ENCODE measurements at regions not wholly inside any gene's neighbourhood (a gene's known extent, or its start where the extent isn't known, plus 50 kb on each side); places are given as distances from the start of the nearest gene placed in this dataset.

- DNase-seq: no peak
These were observed 53.9 kb upstream of the GALNTL6 start for GRCh38 chr4:171759274-171759673.

- DNase-seq: no peak
These were observed 61.7 kb upstream of the GALNTL6 start for GRCh38 chr4:171751538-171751937.

GRCh38 chr4:171746418-171746817 is 66.8 kb upstream of the GALNTL6 start:
- no peak for DNase-seq

DNA sequence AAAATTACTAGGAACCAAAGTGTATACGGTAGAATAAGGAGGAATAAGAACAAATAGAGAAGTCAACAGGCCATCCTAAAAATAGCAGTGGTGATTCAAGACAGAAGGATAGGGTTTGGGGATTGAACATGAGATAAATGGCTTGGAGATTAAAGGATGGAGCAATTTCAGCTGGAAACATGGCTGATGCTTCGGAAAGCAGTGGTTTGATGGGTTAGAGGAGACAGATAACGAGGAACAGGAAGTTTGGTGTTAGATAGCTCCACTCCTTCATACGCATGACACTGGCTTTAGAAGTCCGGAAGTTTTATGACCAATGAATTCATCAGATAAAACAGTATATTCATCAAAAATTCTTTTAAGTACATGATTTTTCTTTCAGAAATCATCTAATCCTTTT is 70.8 kb upstream of the GALNTL6 start:
- DNase-seq: no peak

- no peak for DNase-seq
These were observed 86.0 kb upstream of the GALNTL6 start for GRCh38 chr4:171727185-171727584.

DNA sequence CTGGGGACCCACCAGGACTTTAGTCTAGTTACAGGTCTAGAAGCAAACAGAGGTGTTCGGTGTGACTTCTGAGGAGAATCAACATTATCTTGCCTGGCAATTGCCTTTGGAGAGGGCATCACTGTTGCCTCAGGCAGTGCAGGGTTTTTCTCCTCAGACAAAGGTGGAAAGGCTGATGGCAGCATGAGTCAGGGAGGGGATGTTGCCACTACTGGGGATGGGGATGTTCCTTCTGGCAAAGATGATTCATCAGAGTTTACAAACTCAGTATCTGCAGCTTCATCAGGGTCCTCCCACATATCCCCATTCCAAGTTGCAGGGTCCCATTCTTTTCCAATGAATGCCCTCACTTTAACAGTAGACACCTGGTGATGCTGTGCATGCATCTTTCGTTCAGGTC is 91.3 kb upstream of the GALNTL6 start:
- no peak for DNase-seq

- DNase-seq: no peak
These were observed 93.5 kb upstream of the GALNTL6 start for GRCh38 chr4:171719691-171720090.

GRCh38 chr4:171718665-171719064 is 94.5 kb upstream of the GALNTL6 start:
- no peak for DNase-seq

GRCh38 chr4:171718069-171718468 is 95.1 kb upstream of the GALNTL6 start:
- DNase-seq: no peak

- no peak for DNase-seq
These were observed 95.9 kb upstream of the GALNTL6 start for GRCh38 chr4:171717231-171717741.

DNA sequence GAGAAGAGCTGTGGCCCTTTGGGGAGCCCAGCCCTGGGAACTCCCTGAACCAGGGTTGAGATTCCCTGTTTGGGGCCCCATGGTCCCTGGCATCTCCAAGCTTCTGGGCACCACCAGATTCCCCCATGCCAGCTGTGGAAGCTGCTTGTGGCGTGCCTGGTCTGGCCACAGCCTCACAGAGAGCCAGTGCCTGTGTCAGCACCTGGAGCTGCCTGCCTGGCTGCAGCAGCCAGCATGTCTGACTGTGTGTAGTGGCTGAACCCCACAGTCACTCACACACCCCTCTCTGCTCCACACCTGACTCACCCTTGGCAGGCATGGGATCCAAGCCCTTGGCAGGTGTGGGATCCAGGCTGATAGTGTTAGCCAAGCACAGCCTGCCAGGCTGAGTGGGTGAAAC is 97.2 kb upstream of the GALNTL6 start:
- DNase-seq: no peak

DNA sequence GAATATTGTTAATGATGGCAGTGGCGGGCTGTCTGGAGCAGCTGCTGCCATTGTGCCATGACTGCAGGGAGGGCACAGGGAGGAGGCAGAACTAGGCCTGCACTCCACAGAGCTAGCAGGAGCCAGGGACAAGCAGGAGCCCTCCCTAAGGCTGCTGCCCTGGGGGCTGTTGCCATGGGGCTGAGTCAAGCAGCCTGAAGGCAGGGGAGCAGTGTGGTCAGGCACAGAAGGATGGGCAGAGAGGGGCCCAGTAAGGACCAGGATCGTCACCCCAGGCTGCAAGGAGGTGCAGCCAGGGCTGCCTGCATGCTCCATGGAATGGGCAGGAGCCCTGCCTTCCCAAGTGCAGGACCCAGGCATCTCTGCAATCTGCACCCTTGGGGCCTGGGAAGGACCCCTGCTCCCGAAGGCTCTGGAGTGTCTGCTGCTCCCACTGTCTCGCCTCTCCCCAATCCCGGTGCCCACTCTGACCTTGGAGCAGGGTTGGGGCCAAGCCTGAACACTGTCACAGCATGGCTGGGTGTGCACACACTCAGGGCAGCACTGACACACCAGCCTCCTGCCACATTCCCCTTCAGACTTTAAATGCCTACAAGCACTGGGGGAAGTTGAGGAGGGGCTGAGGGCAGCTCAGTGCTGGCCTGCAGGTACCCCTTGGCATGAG is 98.3 kb upstream of the GALNTL6 start:
- no peak for DNase-seq

GRCh38 chr4:171710743-171711142 is 102.5 kb upstream of the GALNTL6 start:
- no peak for DNase-seq

DNA sequence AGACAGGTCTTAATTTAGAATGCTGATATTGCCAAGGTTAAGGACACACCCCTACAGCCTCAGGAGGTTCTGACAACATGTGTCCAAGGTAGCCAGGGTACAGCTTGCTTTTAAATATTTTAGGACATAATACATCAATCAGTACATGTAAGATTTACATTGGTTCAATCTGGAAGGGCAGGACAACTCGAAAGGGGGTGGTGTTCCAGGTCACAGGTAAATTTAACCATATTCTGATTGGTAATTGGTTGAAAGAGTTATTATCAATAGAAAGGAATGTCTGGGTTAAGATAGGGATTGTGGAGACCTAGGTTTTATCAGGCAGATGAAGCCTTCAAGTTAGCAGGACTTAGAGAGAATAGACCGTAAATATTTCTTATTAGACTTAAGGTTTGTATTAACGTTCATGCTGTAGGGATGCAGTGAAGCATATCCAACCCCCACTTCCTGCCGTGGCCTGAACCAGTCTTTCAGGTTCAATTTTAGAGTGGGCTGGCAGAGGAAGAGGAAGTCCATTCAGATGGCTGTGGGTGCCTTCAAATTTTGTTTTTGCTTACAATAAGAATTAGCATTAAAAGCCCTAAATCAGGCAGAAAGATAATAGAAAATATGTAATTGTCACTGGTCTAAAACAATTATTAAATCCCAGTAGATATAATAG is 136.5 kb upstream of the GALNTL6 start:
- DNase-seq: no peak

DNA sequence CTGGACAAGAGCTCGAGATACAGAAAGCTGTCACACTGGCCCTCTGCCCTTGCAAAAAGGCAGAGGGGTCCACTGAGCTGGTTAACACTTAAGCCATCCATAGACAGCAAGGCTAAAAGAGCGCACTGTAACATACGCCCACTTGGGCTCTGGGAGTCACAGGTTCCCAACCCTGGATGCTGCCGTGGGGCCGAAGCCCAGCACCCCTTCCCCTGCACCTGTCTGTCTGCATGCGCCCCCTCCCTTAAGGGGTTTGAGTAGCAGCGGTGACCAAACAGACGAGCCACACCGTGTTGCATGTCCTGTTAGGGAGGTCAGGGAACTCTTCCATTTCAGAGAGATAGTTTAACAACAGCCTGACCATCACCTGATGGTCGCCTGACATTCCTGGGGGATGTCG is 138.4 kb upstream of the GALNTL6 start:
- no peak for DNase-seq

DNA sequence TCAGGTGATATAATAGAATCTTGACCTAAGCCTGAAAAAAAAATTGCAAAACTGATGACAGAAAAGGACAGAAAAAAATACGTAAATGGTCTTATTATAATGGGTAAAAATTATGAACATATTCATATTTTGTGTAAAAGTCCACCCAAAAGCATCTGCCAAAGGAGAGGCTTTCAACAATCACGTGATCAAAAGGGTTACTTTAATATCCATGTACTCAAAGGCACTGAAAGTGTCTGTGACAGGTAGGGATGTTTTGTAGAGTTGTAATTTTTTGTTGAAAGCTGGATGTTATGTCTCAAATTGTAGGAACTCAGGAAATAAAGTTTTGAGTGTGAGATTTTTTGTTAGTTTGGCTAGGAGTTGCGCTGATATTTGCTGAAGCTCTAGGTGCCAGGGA is 144.8 kb upstream of the GALNTL6 start:
- DNase-seq: no peak

DNA sequence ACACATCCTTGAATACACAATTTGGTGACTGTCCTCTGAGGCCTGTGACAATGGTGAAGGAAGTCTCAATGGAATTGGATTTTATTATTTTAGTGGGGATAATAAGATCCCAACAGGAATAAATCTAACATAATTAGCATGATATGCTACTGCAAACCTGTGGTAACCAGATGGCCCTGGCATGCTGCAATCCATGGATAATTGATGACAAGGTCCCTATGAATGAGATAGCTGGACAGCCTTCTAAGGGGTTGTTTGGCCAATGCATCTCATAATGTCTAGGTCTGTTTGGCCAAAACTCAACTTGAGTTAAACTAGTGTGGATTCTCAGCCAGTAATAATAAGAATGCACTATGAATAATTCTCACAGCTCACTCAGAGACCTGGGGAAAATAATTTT is 145.3 kb upstream of the GALNTL6 start:
- DNase-seq: no peak

DNA sequence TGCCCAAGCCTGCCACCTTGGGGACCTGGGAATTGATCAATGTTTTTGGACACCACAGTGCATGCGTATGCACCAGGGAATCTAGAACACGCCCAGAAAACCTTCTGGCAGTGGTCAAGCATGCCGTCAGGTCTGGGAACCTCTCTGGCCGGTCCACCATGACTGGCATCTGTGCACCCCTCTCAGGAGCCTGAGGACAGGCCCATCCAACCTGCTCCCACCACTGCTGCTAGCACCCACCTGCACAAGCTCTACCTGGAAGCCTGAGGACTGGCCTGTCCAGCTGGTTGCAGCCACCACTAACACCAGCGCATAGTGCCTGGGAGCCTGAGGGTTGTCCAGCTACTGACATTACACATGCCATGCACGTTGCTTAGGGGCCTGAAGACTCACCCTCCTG is 162.1 kb upstream of the GALNTL6 start:
- no peak for DNase-seq

DNA sequence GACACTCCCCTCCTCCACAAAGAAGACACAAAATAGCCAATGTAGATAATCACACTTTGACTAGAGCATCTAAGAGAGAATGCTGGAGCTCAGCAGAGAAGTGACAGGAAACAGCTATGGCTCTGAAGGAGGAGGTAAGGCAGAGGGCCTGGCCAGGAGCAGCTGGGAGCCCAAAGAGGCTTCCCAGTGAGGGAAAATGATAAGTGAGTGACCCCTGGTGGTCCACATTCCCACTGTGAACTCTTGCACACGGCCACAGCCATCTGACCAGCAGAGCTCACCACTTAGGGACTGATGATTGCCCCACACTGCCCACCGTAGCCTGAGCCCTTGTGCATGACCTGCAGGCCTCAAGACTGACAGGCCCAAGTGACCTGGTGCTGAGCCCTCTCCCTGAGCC is 162.7 kb upstream of the GALNTL6 start:
- DNase-seq: no peak

- no peak for DNase-seq
These were observed 164.3 kb upstream of the GALNTL6 start for GRCh38 chr4:171648926-171649325.

GRCh38 chr4:171646984-171647383 is 166.2 kb upstream of the GALNTL6 start:
- no peak for DNase-seq

DNA sequence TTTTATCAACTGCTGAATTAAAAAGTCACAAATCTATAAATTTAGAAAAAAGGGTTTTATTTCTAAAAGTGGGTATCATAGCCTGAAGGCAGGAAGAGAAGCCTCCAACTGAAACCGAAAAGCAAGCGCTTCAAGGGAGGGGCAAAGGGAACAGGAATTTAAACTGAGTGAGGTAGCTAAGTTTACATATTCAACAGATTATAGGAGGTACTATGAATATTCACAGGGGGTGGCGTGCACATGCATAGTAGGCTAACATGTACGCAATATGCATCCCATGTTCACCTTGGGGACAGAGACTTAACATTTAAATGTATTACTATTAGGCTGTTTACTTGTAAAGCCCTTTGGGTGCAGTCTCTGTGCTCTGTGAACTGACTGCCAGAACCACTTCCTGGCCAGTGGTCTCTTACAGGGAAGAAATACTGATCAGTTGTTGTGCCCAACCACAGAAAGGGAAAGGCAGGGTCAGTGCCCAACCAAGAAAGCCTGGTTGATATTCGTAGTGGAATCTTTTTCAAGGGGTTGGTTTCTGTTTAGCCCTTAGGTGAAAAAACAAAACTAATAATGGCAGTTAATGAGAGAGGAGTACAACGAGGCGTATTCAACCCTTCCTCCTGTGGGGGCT is 168.7 kb upstream of the GALNTL6 start:
- no peak for DNase-seq

- DNase-seq: no peak
These were observed 173.7 kb upstream of the GALNTL6 start for GRCh38 chr4:171639540-171639939.

- no peak for DNase-seq
These were observed 176.6 kb upstream of the GALNTL6 start for GRCh38 chr4:171636606-171637005.

All from right kidney (tissue), 1 donor.